H9 (cell line): ENCODE measurements at regions not wholly inside any gene's neighbourhood (a gene's known extent, or its start where the extent isn't known, plus 50 kb on each side); places are given as distances from the start of the nearest gene placed in this dataset.

Experiments
- DNase-seq: peaks from one replicate; pipeline ENCODE4 v3.0.0-alpha.2; 2017
- H2AFZ ChIP-seq: one replicate; pipeline ENCODE4 v1.6.1; 2013; ENCODE audit warnings: mild to moderate bottlenecking, low read length, control low read depth, moderate library complexity
- H2AK5ac ChIP-seq: 2 replicates; pipeline ENCODE4 v1.6.1; 2013; ENCODE audit warnings: low read length, control low read depth, mixed read lengths; ENCODE audit not compliant: insufficient read length
- H2BK120ac ChIP-seq: one replicate; pipeline ENCODE4 v1.6.1; 2013; ENCODE audit warnings: low read depth, mild to moderate bottlenecking, low read length, control low read depth, inconsistent platforms; ENCODE audit not compliant: poor library complexity, severe bottlenecking
- H2BK12ac ChIP-seq: 2 replicates; pipeline ENCODE4 v1.6.1; 2013; ENCODE audit warnings: low read length, control low read depth, mixed read lengths, low read depth; ENCODE audit not compliant: insufficient read length
- H2BK15ac ChIP-seq: 2 replicates; pipeline ENCODE4 v1.6.1; 2013; ENCODE audit warnings: low read depth, low read length, control low read depth
- H2BK20ac ChIP-seq: one replicate; pipeline ENCODE4 v1.6.1; 2013; ENCODE audit warnings: low read depth, mild to moderate bottlenecking, low read length, control low read depth, inconsistent platforms; ENCODE audit not compliant: poor library complexity, severe bottlenecking
- H2BK5ac ChIP-seq: 2 replicates; pipeline ENCODE4 v1.6.1; 2013; ENCODE audit warnings: low read length, control low read depth, mixed read lengths; ENCODE audit not compliant: insufficient read length
- H3K14ac ChIP-seq: 2 replicates; pipeline ENCODE4 v1.6.1; 2013; ENCODE audit warnings: low read length, control low read depth; ENCODE audit not compliant: insufficient read depth
- H3K18ac ChIP-seq: 2 replicates; pipeline ENCODE4 v1.6.1; 2013; ENCODE audit warnings: low read depth, mild to moderate bottlenecking, mixed read lengths, low read length, control low read depth; ENCODE audit not compliant: insufficient read length
- H3K23ac ChIP-seq: 2 replicates; pipeline ENCODE4 v1.6.1; 2013; ENCODE audit warnings: low read length, control low read depth, mixed read lengths, low read depth; ENCODE audit not compliant: insufficient read length
- H3K23me2 ChIP-seq: 2 replicates; pipeline ENCODE4 v1.6.1; 2013; ENCODE audit warnings: low read depth, mild to moderate bottlenecking, mixed read lengths, low read length, control low read depth; ENCODE audit not compliant: insufficient read length, poor library complexity, severe bottlenecking
- H3K27ac ChIP-seq: 2 replicates; pipeline ENCODE4 v1.5.1; 2013; ENCODE audit warnings: low read length, control low read depth, mixed read lengths, low read depth; ENCODE audit not compliant: insufficient read length
- H3K27me3 ChIP-seq: 2 replicates; pipeline ENCODE4 v1.6.1; 2013; ENCODE audit warnings: low read length, control low read depth, inconsistent platforms; ENCODE audit not compliant: insufficient read depth
- H3K4ac ChIP-seq: 2 replicates; pipeline ENCODE4 v1.6.1; 2013; ENCODE audit warnings: low read depth, mild to moderate bottlenecking, control low read depth, inconsistent platforms, low read length, moderate library complexity
- H3K4me1 ChIP-seq: 2 replicates; pipeline ENCODE4 v1.6.1; 2013; ENCODE audit warnings: low read length, control low read depth, inconsistent platforms; ENCODE audit not compliant: insufficient read depth
- H3K4me2 ChIP-seq: 2 replicates; pipeline ENCODE4 v1.6.1; 2013; ENCODE audit warnings: low read length, control low read depth, mixed read lengths; ENCODE audit not compliant: insufficient read length, insufficient read depth
- H3K56ac ChIP-seq: 2 replicates; pipeline ENCODE4 v1.6.1; 2013; ENCODE audit warnings: low read depth, mild to moderate bottlenecking, mixed read lengths, low read length, control low read depth; ENCODE audit not compliant: insufficient read length
- H3K79me1 ChIP-seq: 2 replicates; pipeline ENCODE4 v1.6.1; 2013; ENCODE audit warnings: low read depth, mild to moderate bottlenecking, moderate library complexity, low read length, control low read depth, inconsistent platforms; ENCODE audit not compliant: insufficient read depth, poor library complexity, severe bottlenecking
- H3K79me2 ChIP-seq: 2 replicates; pipeline ENCODE4 v1.6.1; 2013; ENCODE audit warnings: low read length, control low read depth, inconsistent platforms; ENCODE audit not compliant: insufficient read depth
- H3K9ac ChIP-seq: 2 replicates; pipeline ENCODE4 v1.6.1; 2013; ENCODE audit warnings: low read length, control low read depth, mixed read lengths; ENCODE audit not compliant: insufficient read length; ENCODE audit errors: extremely low read depth
- H3K9me3 ChIP-seq: one replicate; pipeline ENCODE4 v1.6.1; 2013; ENCODE audit warnings: low read depth, low read length, inconsistent platforms; ENCODE audit not compliant: control insufficient read depth
- H3T11ph ChIP-seq: one replicate; pipeline ENCODE4 v1.6.1; 2013; ENCODE audit warnings: mild to moderate bottlenecking, low read length, control low read depth, inconsistent platforms
- H4K20me1 ChIP-seq: one replicate; pipeline ENCODE4 v1.6.1; 2013; ENCODE audit not compliant: control insufficient read depth, insufficient read length, insufficient read depth
- H4K5ac ChIP-seq: 2 replicates; pipeline ENCODE4 v1.6.1; 2013; ENCODE audit warnings: low read depth, mild to moderate bottlenecking, mixed read lengths, low read length, control low read depth; ENCODE audit not compliant: insufficient read length
- H4K8ac ChIP-seq: replicated peaks from 2 replicates; pipeline ENCODE4 v1.6.1; 2013; ENCODE audit warnings: low read length, control low read depth, mixed read lengths, low read depth; ENCODE audit not compliant: insufficient read length
- H4K91ac ChIP-seq: 2 replicates; pipeline ENCODE4 v1.6.1; 2013; ENCODE audit warnings: low read depth, mild to moderate bottlenecking, moderate library complexity, mixed read lengths, low read length, control low read depth; ENCODE audit not compliant: insufficient read length
- H3K27ac Mint-ChIP-seq, 3 experiments: 2 replicates in 2 of 3; 3 replicates in 1 of 3; pipeline ENCODE4 v1.8.0; 2020 to 2021; ENCODE audit warnings: mixed read lengths in 3 of 3, mild to moderate bottlenecking in 1 of 3, moderate library complexity in 1 of 3
- H3K27me3 Mint-ChIP-seq: 2 replicates; pipeline ENCODE4 v1.8.0; 2021; ENCODE audit warnings: low read depth, mild to moderate bottlenecking, moderate library complexity, mixed read lengths
- H3K36me3 Mint-ChIP-seq, 3 experiments: 2 replicates in 2 of 3; 3 replicates in 1 of 3; pipeline ENCODE4 v1.8.0; 2020 to 2021; ENCODE audit warnings: low read depth in 3 of 3, mixed read lengths in 3 of 3; ENCODE audit not compliant: insufficient read depth in 1 of 3
- H3K4me1 Mint-ChIP-seq, 2 experiments: 2 replicates each; pipeline ENCODE4 v1.8.0; 2020; ENCODE audit warnings: mixed read lengths in 2 of 2
- H3K4me3 Mint-ChIP-seq, 2 experiments: 2 replicates in 1 of 2; 3 replicates in 1 of 2; pipeline ENCODE4 v1.8.0; 2020 to 2021; ENCODE audit warnings: mild to moderate bottlenecking in 2 of 2, mixed read lengths in 2 of 2, moderate library complexity in 1 of 2
- H3K9me3 Mint-ChIP-seq, 2 experiments: 2 replicates in 1 of 2; 3 replicates in 1 of 2; pipeline ENCODE4 v1.8.0; 2020; ENCODE audit warnings: mild to moderate bottlenecking in 2 of 2, mixed read lengths in 2 of 2, moderate library complexity in 1 of 2
- CTCF ChIP-seq: fragments of 200-600 bp; sonication (generic); conservative IDR thresholded peaks from 3 replicates; pipeline ENCODE4 v1.8.0; 2021; ENCODE audit warnings: antibody characterized with exemption, mild to moderate bottlenecking
- WGBS: extraction: QIAGEN DNeasy Blood & Tissue Kit; methylation state at CpG from one replicate; pipeline ENCODE4 v1.1.7; 2013; ENCODE audit warnings: missing lambda C conversion rate, low lambda C conversion rate, mixed read lengths; ENCODE audit not compliant: insufficient read length; ENCODE audit errors: extremely low coverage; 5-methylcytosine and 5-hydroxymethylcytosine counted together

- Histone ChIP-seq H3K23ac (no peak overlapping the region), H3K4me2 (no peak overlapping the region), H2BK12ac (no peak overlapping the region), H3K4ac (no peak overlapping the region), H3K79me1 (no peaks in the 10 kb centered on the region), H3K27ac (no peak overlapping the region), H2AK5ac (no peak overlapping the region), H2BK20ac (no peak overlapping the region), H2BK5ac (no peak overlapping the region), H4K20me1 (no peaks in the 10 kb centered on the region), H3K4me1 (no peaks in the 10 kb centered on the region), H3K27me3 (no peaks in the 10 kb centered on the region), H3K9me3 (no peaks in the 10 kb centered on the region), H4K5ac (no peak overlapping the region), H3K56ac (no peak overlapping the region), H3K14ac (no peak overlapping the region), H3K18ac (no peak overlapping the region), H4K8ac (no peak overlapping the region), H3K23me2 (peaks cover 3% of the 10 kb centered on the region), H4K91ac (no peak overlapping the region), H2BK15ac (no peak overlapping the region), H3K79me2 (no peaks in the 10 kb centered on the region), H3T11ph (no peak overlapping the region), H3K9ac (no peak overlapping the region), H2BK120ac (no peak overlapping the region), H2AFZ (no peak overlapping the region)
- H3K9me3 Mint-ChIP-seq, result peaks cover 20 to 27% of the 10 kb centered on the region in 2 experiments
- no peak overlapping the region for H3K4me3 Mint-ChIP-seq
- no CpG with 5 or more reads among the region's 3 CpGs for WGBS
- H3K27me3 Mint-ChIP-seq, result no peaks in the 10 kb centered on the region
- H3K27ac Mint-ChIP-seq, result 0 out of 7 replicates have a peak overlapping the region, but pooled peaks have one; percentile 4 to 48 (median 26)
- H3K36me3 Mint-ChIP-seq, result peaks cover 11 to 32% (median 13%) of the 10 kb centered on the region in 3 experiments
- DNase-seq, result no peak
- no peak for TF ChIP-seq CTCF
- H3K4me1 Mint-ChIP-seq, result peaks cover 42 to 55% of the 10 kb centered on the region in 2 experiments
Measured at GRCh38 chr10:57225920-57226319, 864.9 kb upstream of the ZWINT start.
